SK-N-SH (cell line): ENCODE measurements at regions not wholly inside any gene's neighbourhood (a gene's known extent, or its start where the extent isn't known, plus 50 kb on each side); places are given as distances from the start of the nearest gene placed in this dataset.

Source experiments
- CTCF ChIA-PET: fragments of 300-600, 350-600 bp; formaldehyde crosslinking; extraction: SDS; loops from one replicate; lab custom pipeline; 2021; lab: Yijun Ruan, JAX
- POLR2A ChIA-PET: fragments of 350-600 bp; sonication (Branson Sonifier 250); formaldehyde crosslinking; extraction: SDS; loops from one replicate; lab custom pipeline; 2020; ENCODE audit warnings: antibody characterized with exemption, inconsistent platforms; lab: Yijun Ruan, JAX
- DNase-seq: peaks from one replicate; pipeline ENCODE4 v3.0.0; 2012
- H2AFZ ChIP-seq: fragments of 200-600 bp; sonication (generic); 2 replicates; pipeline ENCODE4 v1.8.1; 2016; ENCODE audit warnings: antibody characterized with exemption, mild to moderate bottlenecking, low read depth
- H3F3A ChIP-seq: fragments of 200-600 bp; sonication (generic); replicated peaks from 2 replicates; pipeline ENCODE3; 2016; ENCODE audit warnings: antibody characterized with exemption, mild to moderate bottlenecking; ENCODE audit not compliant: insufficient read depth
- H3K27ac ChIP-seq, 2 experiments: fragments of 200-500 bp in 1 of 2; fragments of 200-600 bp in 1 of 2; sonication (Bioruptor generic) in 1 of 2; sonication (generic), shearing (Covaris generic) in 1 of 2; 2 replicates each; pipeline versions ENCODE4 v1.5.1 to v1.6.1; 2014 to 2016; ENCODE audit warnings: low read depth in 2 of 2, inconsistent platforms in 1 of 2, low read length in 1 of 2, mild to moderate bottlenecking in 1 of 2, mixed read lengths in 1 of 2
- H3K27me3 ChIP-seq: fragments of 200-600 bp; sonication (generic), shearing (Covaris generic); 2 replicates; pipeline ENCODE4 v1.6.1; 2016; ENCODE audit warnings: mixed run types; ENCODE audit not compliant: insufficient read depth
- H3K36me3 ChIP-seq, 2 experiments: fragments of 200-500 bp in 1 of 2; fragments of 200-600 bp in 1 of 2; sonication (Bioruptor generic) in 1 of 2; sonication (generic) in 1 of 2; replicated peaks in 1 of 2; 2 replicates each; pipeline versions ENCODE3 to v1.5.1; 2014 to 2016; ENCODE audit warnings: low read length in 1 of 2, mild to moderate bottlenecking in 1 of 2; ENCODE audit not compliant: insufficient read depth in 2 of 2, control insufficient read depth in 1 of 2
- H3K4me1 ChIP-seq, 2 experiments: fragments of 200-500 bp in 1 of 2; fragments of 200-600 bp in 1 of 2; sonication (Bioruptor generic) in 1 of 2; sonication (generic), shearing (Covaris generic) in 1 of 2; 2 replicates each; pipeline versions ENCODE4 v1.5.1 to v1.6.1; 2014 to 2016; ENCODE audit warnings: low read depth in 1 of 2, low read length in 1 of 2, mixed run types in 1 of 2; ENCODE audit not compliant: insufficient read depth in 2 of 2, control insufficient read depth in 1 of 2
- H3K4me2 ChIP-seq: fragments of 200-600 bp; sonication (generic), shearing (Covaris generic); 2 replicates; pipeline ENCODE4 v1.6.1; 2017; ENCODE audit warnings: mixed run types
- H3K4me3 ChIP-seq, 2 experiments: fragments of 200-500 bp in 1 of 2; fragments of 200-600 bp in 1 of 2; sonication (Bioruptor generic) in 1 of 2; sonication (generic), shearing (Covaris generic) in 1 of 2; 2 replicates each; pipeline versions ENCODE4 v1.5.1 to v1.8.1; 2014 to 2016; ENCODE audit warnings: low read depth in 2 of 2, inconsistent platforms in 1 of 2, low read length in 1 of 2, mild to moderate bottlenecking in 1 of 2, mixed read lengths in 1 of 2, moderate library complexity in 1 of 2
- H3K79me2 ChIP-seq: fragments of 200-600 bp; sonication (generic); 2 replicates; pipeline ENCODE4 v1.8.1; 2017; ENCODE audit warnings: mild to moderate bottlenecking; ENCODE audit not compliant: insufficient read depth
- H3K9ac ChIP-seq: fragments of 200-600 bp; sonication (generic); 2 replicates; pipeline ENCODE4 v1.6.1; 2017; ENCODE audit warnings: mixed run types
- H3K9me2 ChIP-seq: fragments of 200-600 bp; sonication (generic); 2 replicates; pipeline ENCODE4 v1.6.1; 2017; ENCODE audit warnings: mixed run types
- H3K9me3 ChIP-seq: fragments of 200-600 bp; sonication (generic); 2 replicates; pipeline ENCODE4 v1.6.1; 2017; ENCODE audit warnings: mixed run types, mild to moderate bottlenecking, moderate library complexity
- H4K20me1 ChIP-seq: fragments of 200-600 bp; sonication (generic); 2 replicates; pipeline ENCODE4 v1.6.1; 2017; ENCODE audit warnings: mild to moderate bottlenecking, mixed run types; ENCODE audit not compliant: insufficient read depth
- CHD2 ChIP-seq: fragments of 150-350 bp; IDR thresholded peaks from 2 replicates; pipeline ENCODE4 v1.6.1; 2018; ENCODE audit warnings: low read length; ENCODE audit not compliant: partially characterized antibody
- EP300 ChIP-seq, 2 experiments: IDR thresholded peaks; 2 replicates each; pipeline versions ENCODE4 v1.4.0 to v1.6.1; 2012; ENCODE audit warnings: borderline replicate concordance in 1 of 2, low read depth in 1 of 2, low read length in 1 of 2
- EZH2phosphoT487 ChIP-seq: fragments of 200-600 bp; sonication (generic); IDR thresholded peaks from 2 replicates; pipeline ENCODE4 v1.6.1; 2017; ENCODE audit warnings: low read depth, mixed run types, mild to moderate bottlenecking, antibody characterized with exemption, moderate library complexity, borderline replicate concordance
- FOSL2 ChIP-seq: IDR thresholded peaks from 2 replicates; pipeline ENCODE4 v1.4.0; 2012; ENCODE audit warnings: low read depth, mild to moderate bottlenecking, moderate library complexity, borderline replicate concordance
- FOXM1 ChIP-seq: IDR thresholded peaks from 2 replicates; pipeline ENCODE4 v1.4.0; 2012; ENCODE audit warnings: low read depth, mild to moderate bottlenecking
- GABPA ChIP-seq: IDR thresholded peaks from 2 replicates; pipeline ENCODE4 v1.4.0; 2012; ENCODE audit warnings: low read depth, mild to moderate bottlenecking
- GATA2 ChIP-seq: sonication (generic); formaldehyde crosslinking; IDR thresholded peaks from 2 replicates; pipeline ENCODE4 v1.5.0; 2020; ENCODE audit warnings: mild to moderate bottlenecking, missing genetic modification reagents
- JUND ChIP-seq: IDR thresholded peaks from 2 replicates; pipeline ENCODE4 v1.4.0; 2012
- NFIC ChIP-seq: IDR thresholded peaks from 2 replicates; pipeline ENCODE4 v1.4.0; 2012; ENCODE audit warnings: borderline replicate concordance
- POLR2AphosphoS5 ChIP-seq: IDR thresholded peaks from 2 replicates; pipeline ENCODE4 v1.6.1; 2012; ENCODE audit warnings: low read depth, low read length
- RFX5 ChIP-seq: IDR thresholded peaks from 2 replicates; pipeline ENCODE4 v1.6.1; 2012; ENCODE audit warnings: mild to moderate bottlenecking, improper control_type of control experiment, low read length
- TCF12 ChIP-seq: IDR thresholded peaks from 2 replicates; pipeline ENCODE4 v1.4.0; 2012
- TEAD4 ChIP-seq: IDR thresholded peaks from 2 replicates; pipeline ENCODE4 v1.4.0; 2012; ENCODE audit warnings: mild to moderate bottlenecking, borderline replicate concordance; ENCODE audit not compliant: insufficient read depth
- YY1 ChIP-seq: IDR thresholded peaks from 2 replicates; pipeline ENCODE4 v1.4.0; 2012; ENCODE audit warnings: low read depth, mild to moderate bottlenecking
- WGBS: methylation state at CpG from one replicate; pipeline ENCODE4 v1.1.6; 2017; ENCODE audit warnings: low lambda C conversion rate; 5-methylcytosine and 5-hydroxymethylcytosine counted together
- TF ChIP-seq, protein P1 (sequence below): IDR thresholded peaks from 2 replicates; pipeline ENCODE4 v1.4.0; 2012; ENCODE audit warnings: low read depth
- TF ChIP-seq, protein P2 (sequence below): fragments of 200-600 bp; sonication (generic); IDR thresholded peaks from 2 replicates; pipeline ENCODE4 v1.6.1; 2017; ENCODE audit warnings: antibody characterized with exemption, mild to moderate bottlenecking, moderate library complexity
- TF ChIP-seq, protein P3 (sequence below): IDR thresholded peaks from 2 replicates; pipeline ENCODE4; 2012

DNA sequence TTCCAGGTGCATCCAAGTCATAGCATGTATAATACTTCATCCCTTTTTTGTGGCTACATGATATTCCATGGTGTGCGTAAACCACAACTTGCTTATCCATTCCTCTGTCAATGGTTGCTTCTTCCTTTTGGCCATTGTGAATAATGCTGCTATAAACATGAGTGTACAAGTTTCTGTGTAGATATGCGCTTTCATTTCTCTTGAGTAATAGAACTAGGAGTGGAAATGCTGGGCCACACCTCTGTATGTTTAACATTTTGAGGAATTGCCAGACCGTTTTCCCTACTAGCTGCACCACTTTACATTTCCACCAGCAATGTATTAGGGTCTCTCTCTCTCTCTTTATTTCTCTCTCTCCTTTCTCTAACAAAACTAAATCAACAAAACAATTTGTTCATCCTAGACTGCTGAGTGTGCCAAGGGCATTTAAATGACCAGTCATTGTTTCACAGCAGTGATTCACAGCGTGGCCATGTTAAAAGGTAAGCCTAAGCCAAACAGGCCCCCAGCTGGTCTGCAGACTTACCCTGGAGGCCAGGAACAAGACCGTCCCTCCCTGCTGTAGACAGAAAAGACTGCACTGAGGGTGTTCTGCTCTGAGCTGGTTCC, 53.2 kb upstream of the LYST start:
- Histone ChIP-seq H3K79me2 (no peaks in the 10 kb centered on the region), H3K9ac (peak overlapping the region; percentile 14; the same call in 1 of the 2 replicates), H3K36me3 (no peaks in the 10 kb centered on the region), H3K9me2 (no peaks in the 10 kb centered on the region), H3K4me1 (peaks cover 47 to 49% of the 10 kb centered on the region in 2 experiments), H2AFZ (peak overlapping the region; percentile 31; the same call in 1 of the 2 replicates), H4K20me1 (no peaks in the 10 kb centered on the region), H3K27ac (peak overlapping the region; percentile 36 to 97), H3K4me3 (no peak overlapping the region), H3K4me2 (peak overlapping the region; percentile 18; the same call in 1 of the 2 replicates), H3K27me3 (no peaks in the 10 kb centered on the region), H3F3A (peaks cover 19% of the 10 kb centered on the region), H3K9me3 (no peaks in the 10 kb centered on the region)
- TF ChIP-seq EZH2phosphoT487 (no peak), EP300 (IDR thresholded peaks at IDR 0.05; ENCODE audit: borderline replicate concordance in 1 of 2, low read depth in 1 of 2, low read length in 1 of 2) (peak; percentile 12 to 47; a peak in 2 of 4 replicates), FOSL2 (peak; percentile 80; the same call in 1 of the 2 replicates), FOXM1 (no peak), NFIC (peak; percentile 64; the same call in 1 of the 2 replicates), GABPA (no peak), TEAD4 (no peak), YY1 (peak; percentile 47; the same call in 1 of the 2 replicates), RFX5 (no peak), POLR2AphosphoS5 (peak; percentile 47; the same call in 1 of the 2 replicates), TCF12 (peak; percentile 88), JUND (peak; percentile 65)
- TF ChIP-seq, protein P1, sequence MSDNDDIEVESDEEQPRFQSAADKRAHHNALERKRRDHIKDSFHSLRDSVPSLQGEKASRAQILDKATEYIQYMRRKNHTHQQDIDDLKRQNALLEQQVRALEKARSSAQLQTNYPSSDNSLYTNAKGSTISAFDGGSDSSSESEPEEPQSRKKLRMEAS: peak; percentile 33; the same call in 1 of the 2 replicates
- TF ChIP-seq, protein P2, sequence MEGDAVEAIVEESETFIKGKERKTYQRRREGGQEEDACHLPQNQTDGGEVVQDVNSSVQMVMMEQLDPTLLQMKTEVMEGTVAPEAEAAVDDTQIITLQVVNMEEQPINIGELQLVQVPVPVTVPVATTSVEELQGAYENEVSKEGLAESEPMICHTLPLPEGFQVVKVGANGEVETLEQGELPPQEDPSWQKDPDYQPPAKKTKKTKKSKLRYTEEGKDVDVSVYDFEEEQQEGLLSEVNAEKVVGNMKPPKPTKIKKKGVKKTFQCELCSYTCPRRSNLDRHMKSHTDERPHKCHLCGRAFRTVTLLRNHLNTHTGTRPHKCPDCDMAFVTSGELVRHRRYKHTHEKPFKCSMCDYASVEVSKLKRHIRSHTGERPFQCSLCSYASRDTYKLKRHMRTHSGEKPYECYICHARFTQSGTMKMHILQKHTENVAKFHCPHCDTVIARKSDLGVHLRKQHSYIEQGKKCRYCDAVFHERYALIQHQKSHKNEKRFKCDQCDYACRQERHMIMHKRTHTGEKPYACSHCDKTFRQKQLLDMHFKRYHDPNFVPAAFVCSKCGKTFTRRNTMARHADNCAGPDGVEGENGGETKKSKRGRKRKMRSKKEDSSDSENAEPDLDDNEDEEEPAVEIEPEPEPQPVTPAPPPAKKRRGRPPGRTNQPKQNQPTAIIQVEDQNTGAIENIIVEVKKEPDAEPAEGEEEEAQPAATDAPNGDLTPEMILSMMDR: no peak
- CTCF ChIA-PET: interaction anchor here (0.8 to 5.2 kb wide), 4 partner anchors 9 to 52 kb away, joined by 3 to 32 read pairs (median 4); no protein-coding TSS in a partner anchor
- POLR2A ChIA-PET: no interaction called here
- 54% methylated on average over 5 of the region's 5 CpGs for whole genome bisulfite sequencing
- DNase-seq: no peak

DNA sequence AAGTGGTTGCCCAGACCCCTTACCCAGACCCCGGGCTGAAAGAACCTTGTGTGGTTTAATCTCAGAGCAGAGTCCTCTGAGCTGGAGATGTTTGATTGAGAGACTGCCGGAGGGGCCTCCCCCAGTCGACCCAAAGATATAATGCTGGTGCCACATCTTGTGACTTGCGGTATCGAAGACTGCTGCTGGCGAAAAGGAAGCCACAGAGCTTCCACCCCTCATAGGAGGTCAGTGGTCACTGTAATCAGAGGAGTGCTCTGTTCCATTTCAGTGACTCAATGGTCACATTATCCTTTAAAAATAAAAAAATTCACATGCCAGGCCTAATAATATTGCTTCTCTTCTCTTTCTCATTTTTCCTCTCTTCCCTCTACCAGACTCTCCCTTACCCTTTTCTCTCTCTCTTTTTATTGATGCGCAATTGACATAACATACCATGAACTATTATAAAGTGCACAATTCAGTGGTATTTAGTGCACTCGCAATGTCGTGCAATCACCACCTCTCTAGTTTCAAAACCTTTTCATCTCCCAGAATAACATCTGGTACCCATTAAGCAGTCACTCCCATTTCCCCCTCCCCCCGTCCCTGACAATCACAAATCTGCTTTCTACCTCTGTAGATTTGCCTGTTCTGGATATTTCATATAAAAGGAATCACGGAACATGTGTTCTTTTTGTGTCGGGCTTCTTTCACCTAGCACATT, 52.6 kb upstream of the LYST start:
- CTCF ChIA-PET: interaction anchor here (1.4 to 5.2 kb wide), 2 partner anchors 10 to 52 kb away, joined by 5 to 32 read pairs; no protein-coding TSS in a partner anchor
- Histone ChIP-seq H3K9me2 (no peaks in the 10 kb centered on the region), H3K27ac (peak overlapping the region; percentile 93 to 97), H3K36me3 (no peaks in the 10 kb centered on the region), H3K4me3 (no peak overlapping the region), H3K27me3 (no peaks in the 10 kb centered on the region), H3K4me2 (peak overlapping the region; percentile 18; the same call in 1 of the 2 replicates), H3F3A (peaks cover 19% of the 10 kb centered on the region), H3K9ac (no peak overlapping the region), H2AFZ (no peak overlapping the region), H3K79me2 (no peaks in the 10 kb centered on the region), H4K20me1 (no peaks in the 10 kb centered on the region), H3K4me1 (peaks cover 47 to 49% of the 10 kb centered on the region in 2 experiments), H3K9me3 (no peaks in the 10 kb centered on the region)
- DNase-seq: no peak
- POLR2A ChIA-PET: no interaction called here
- WGBS: 64% methylated on average over 10 of the region's 12 CpGs
- peak; percentile 16 for TF ChIP-seq CHD2
- no peak for TF ChIP-seq RFX5
- no peak for TF ChIP-seq POLR2AphosphoS5
- TF ChIP-seq, protein P3, sequence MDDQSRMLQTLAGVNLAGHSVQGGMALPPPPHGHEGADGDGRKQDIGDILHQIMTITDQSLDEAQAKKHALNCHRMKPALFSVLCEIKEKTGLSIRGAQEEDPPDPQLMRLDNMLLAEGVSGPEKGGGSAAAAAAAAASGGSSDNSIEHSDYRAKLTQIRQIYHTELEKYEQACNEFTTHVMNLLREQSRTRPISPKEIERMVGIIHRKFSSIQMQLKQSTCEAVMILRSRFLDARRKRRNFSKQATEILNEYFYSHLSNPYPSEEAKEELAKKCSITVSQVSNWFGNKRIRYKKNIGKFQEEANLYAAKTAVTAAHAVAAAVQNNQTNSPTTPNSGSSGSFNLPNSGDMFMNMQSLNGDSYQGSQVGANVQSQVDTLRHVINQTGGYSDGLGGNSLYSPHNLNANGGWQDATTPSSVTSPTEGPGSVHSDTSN: 0 out of 2 replicates have a peak, but pooled peaks have one; percentile 8
- peak; percentile 87 for TF ChIP-seq TCF12
- no peak for TF ChIP-seq GATA2 (CRISPR knock-in tag)
